Muscle layer of colon (tissue), 2 donors: ENCODE measurements at regions not wholly inside any gene's neighbourhood (a gene's known extent, or its start where the extent isn't known, plus 50 kb on each side); places are given as distances from the start of the nearest gene placed in this dataset.

ENCODE experiments used
- H3K27ac ChIP-seq: one replicate; pipeline ENCODE4 v1.7.0; 2013; ENCODE audit warnings: low read depth, mild to moderate bottlenecking, low read length, moderate library complexity
- H3K27me3 ChIP-seq, 2 donors: one replicate each; pipeline ENCODE4 v1.7.0; 2013; ENCODE audit warnings: low read length in 2 of 2, mild to moderate bottlenecking in 2 of 2; ENCODE audit not compliant: insufficient read depth in 2 of 2, control insufficient read depth in 1 of 2
- H3K36me3 ChIP-seq: one replicate; pipeline ENCODE4 v1.7.0; 2013; ENCODE audit warnings: mild to moderate bottlenecking, low read length; ENCODE audit not compliant: insufficient read depth
- H3K4me1 ChIP-seq: one replicate; pipeline ENCODE4 v1.7.0; 2013; ENCODE audit warnings: mild to moderate bottlenecking, low read length; ENCODE audit not compliant: insufficient read depth
- H3K4me3 ChIP-seq, 2 donors: one replicate each; pipeline ENCODE4 v1.7.0; 2013; ENCODE audit warnings: low read length in 2 of 2, low read depth in 1 of 2, mild to moderate bottlenecking in 1 of 2, moderate library complexity in 1 of 2
- H3K9ac ChIP-seq: one replicate; pipeline ENCODE4 v1.7.0; 2013; ENCODE audit warnings: low read length
- H3K9me3 ChIP-seq: one replicate; pipeline ENCODE4 v1.7.0; 2013; ENCODE audit warnings: mild to moderate bottlenecking, low read length
- donor health status: abdominal sarcoma.
- donor health status: Adenocarcinoma of cecum.

GRCh38 chr2:6381326-6381725 lies 484.4 kb downstream of the CMPK2 start:
- no peaks in the 10 kb centered on the region for H3K4me1 ChIP-seq
- no peak overlapping the region for H3K4me3 ChIP-seq
- no peaks in the 10 kb centered on the region for H3K27me3 ChIP-seq
- H3K9ac ChIP-seq = no peak overlapping the region
- H3K36me3 ChIP-seq = no peaks in the 10 kb centered on the region
- no peak overlapping the region for H3K27ac ChIP-seq
- H3K9me3 ChIP-seq = no peaks in the 10 kb centered on the region

GRCh38 chr2:6384341-6384740 lies 481.4 kb downstream of the CMPK2 start:
- H3K27ac ChIP-seq = no peak overlapping the region
- H3K9ac ChIP-seq = no peak overlapping the region
- no peaks in the 10 kb centered on the region for H3K9me3 ChIP-seq
- H3K36me3 ChIP-seq = no peaks in the 10 kb centered on the region
- H3K4me3 ChIP-seq = no peak overlapping the region
- no peaks in the 10 kb centered on the region for H3K4me1 ChIP-seq
- H3K27me3 ChIP-seq = no peaks in the 10 kb centered on the region

- no peak overlapping the region for H3K9ac ChIP-seq
- H3K4me1 ChIP-seq = no peaks in the 10 kb centered on the region
- no peaks in the 10 kb centered on the region for H3K36me3 ChIP-seq
- no peak overlapping the region for H3K27ac ChIP-seq
- H3K4me3 ChIP-seq = no peak overlapping the region
- no peaks in the 10 kb centered on the region for H3K27me3 ChIP-seq
- no peaks in the 10 kb centered on the region for H3K9me3 ChIP-seq
Measured at GRCh38 chr2:6392354-6392753, 473.4 kb downstream of the CMPK2 start.

GRCh38 chr2:6392966-6393365 lies 472.7 kb downstream of the CMPK2 start:
- no peaks in the 10 kb centered on the region for H3K4me1 ChIP-seq
- H3K4me3 ChIP-seq = no peak overlapping the region
- no peaks in the 10 kb centered on the region for H3K9me3 ChIP-seq
- H3K9ac ChIP-seq = no peak overlapping the region
- H3K27me3 ChIP-seq = no peaks in the 10 kb centered on the region
- no peak overlapping the region for H3K27ac ChIP-seq
- H3K36me3 ChIP-seq = no peaks in the 10 kb centered on the region

GRCh38 chr2:6393819-6394218 lies 471.9 kb downstream of the CMPK2 start:
- H3K4me1 ChIP-seq = no peaks in the 10 kb centered on the region
- H3K4me3 ChIP-seq = no peak overlapping the region
- no peak overlapping the region for H3K9ac ChIP-seq

GRCh38 chr2:6394276-6394675 lies 471.4 kb downstream of the CMPK2 start:
- no peaks in the 10 kb centered on the region for H3K9me3 ChIP-seq
- H3K4me1 ChIP-seq = no peaks in the 10 kb centered on the region
- no peak overlapping the region for H3K9ac ChIP-seq
- H3K4me3 ChIP-seq = no peak overlapping the region
- no peaks in the 10 kb centered on the region for H3K36me3 ChIP-seq
- H3K27me3 ChIP-seq = no peaks in the 10 kb centered on the region
- no peak overlapping the region for H3K27ac ChIP-seq

More at GRCh38 chr2:6393819-6394218, 471.9 kb downstream of the CMPK2 start:
- H3K27ac ChIP-seq = no peak overlapping the region
- no peaks in the 10 kb centered on the region for H3K9me3 ChIP-seq
- H3K36me3 ChIP-seq = no peaks in the 10 kb centered on the region
- no peaks in the 10 kb centered on the region for H3K27me3 ChIP-seq

GRCh38 chr2:6398421-6398820 lies 467.3 kb downstream of the CMPK2 start:
- no peaks in the 10 kb centered on the region for H3K4me1 ChIP-seq
- H3K27me3 ChIP-seq = no peaks in the 10 kb centered on the region
- H3K36me3 ChIP-seq = no peaks in the 10 kb centered on the region
- no peaks in the 10 kb centered on the region for H3K9me3 ChIP-seq
- H3K27ac ChIP-seq = no peak overlapping the region
- no peak overlapping the region for H3K9ac ChIP-seq
- H3K4me3 ChIP-seq = no peak overlapping the region

- Histone ChIP-seq H3K4me1 (no peaks in the 10 kb centered on the region), H3K9ac (no peak overlapping the region), H3K9me3 (no peaks in the 10 kb centered on the region), H3K27me3 (no peaks in the 10 kb centered on the region), H3K4me3 (no peak overlapping the region), H3K36me3 (no peaks in the 10 kb centered on the region), H3K27ac (no peak overlapping the region)
Measured at GRCh38 chr2:6401301-6401700, 464.4 kb downstream of the CMPK2 start.

- Histone ChIP-seq H3K36me3 (no peaks in the 10 kb centered on the region), H3K9ac (no peak overlapping the region), H3K27ac (no peak overlapping the region), H3K4me1 (no peaks in the 10 kb centered on the region), H3K27me3 (no peaks in the 10 kb centered on the region), H3K4me3 (no peak overlapping the region), H3K9me3 (no peaks in the 10 kb centered on the region)
Measured at GRCh38 chr2:6408057-6408456, 457.6 kb downstream of the CMPK2 start.

GRCh38 chr2:6410313-6410712 lies 455.4 kb downstream of the CMPK2 start:
- H3K9me3 ChIP-seq = no peaks in the 10 kb centered on the region
- no peaks in the 10 kb centered on the region for H3K4me1 ChIP-seq
- H3K36me3 ChIP-seq = no peaks in the 10 kb centered on the region
- H3K27ac ChIP-seq = no peak overlapping the region
- no peak overlapping the region for H3K4me3 ChIP-seq
- no peak overlapping the region for H3K9ac ChIP-seq
- H3K27me3 ChIP-seq = no peaks in the 10 kb centered on the region

GRCh38 chr2:6412533-6413091 lies 453.1 kb downstream of the CMPK2 start:
- Histone ChIP-seq H3K27ac (no peak overlapping the region), H3K4me3 (no peak overlapping the region), H3K9ac (no peak overlapping the region), H3K27me3 (no peaks in the 10 kb centered on the region), H3K9me3 (no peaks in the 10 kb centered on the region), H3K36me3 (no peaks in the 10 kb centered on the region), H3K4me1 (no peaks in the 10 kb centered on the region)

GRCh38 chr2:6417050-6417449 lies 448.7 kb downstream of the CMPK2 start:
- H3K27me3 ChIP-seq = no peaks in the 10 kb centered on the region
- H3K9me3 ChIP-seq = no peaks in the 10 kb centered on the region
- H3K36me3 ChIP-seq = no peaks in the 10 kb centered on the region
- H3K4me3 ChIP-seq = no peak overlapping the region
- H3K9ac ChIP-seq = no peak overlapping the region
- H3K27ac ChIP-seq = no peak overlapping the region
- no peaks in the 10 kb centered on the region for H3K4me1 ChIP-seq
